CD14-positive monocyte (primary cell): ENCODE measurements at regions not wholly inside any gene's neighbourhood (a gene's known extent, or its start where the extent isn't known, plus 50 kb on each side); places are given as distances from the start of the nearest gene placed in this dataset.

Experiments used
- DNase-seq, 3 donors: peaks; one replicate each; pipeline ENCODE4 v3.0.0-alpha.2; 2011 to 2022
- H2AFZ ChIP-seq: 2 replicates; pipeline ENCODE4 v1.6.0; 2012; ENCODE audit warnings: mild to moderate bottlenecking, low read depth, low read length, inconsistent platforms; ENCODE audit not compliant: insufficient read depth, poor library complexity, severe bottlenecking
- H3K27ac ChIP-seq, 2 donors: 1 replicate in 1 of 2; 2 replicates in 1 of 2; pipeline ENCODE4 v1.5.1; 2012 to 2013; ENCODE audit warnings: low read length in 2 of 2, control low read depth in 1 of 2, inconsistent platforms in 1 of 2, low read depth in 1 of 2, mild to moderate bottlenecking in 1 of 2
- H3K27me3 ChIP-seq, 2 donors: one replicate each; pipeline versions ENCODE4 v1.6.0 to v1.6.1; 2011 to 2013; ENCODE audit warnings: low read length in 2 of 2; ENCODE audit not compliant: control insufficient read depth in 2 of 2, insufficient read depth in 2 of 2
- H3K36me3 ChIP-seq, 2 donors: replicated peaks in 1 of 2; 1 replicate in 1 of 2; 2 replicates in 1 of 2; pipeline versions ENCODE4 v1.5.1 to v1.6.1; 2012 to 2013; ENCODE audit warnings: low read length in 2 of 2, control low read depth in 1 of 2, inconsistent platforms in 1 of 2, mild to moderate bottlenecking in 1 of 2; ENCODE audit not compliant: insufficient read depth in 2 of 2, control insufficient read depth in 1 of 2
- H3K4me1 ChIP-seq, 2 donors: 1 replicate in 1 of 2; 2 replicates in 1 of 2; pipeline versions ENCODE4 v1.5.1 to v1.6.1; 2012 to 2013; ENCODE audit warnings: low read length in 2 of 2, control low read depth in 1 of 2, inconsistent platforms in 1 of 2, mild to moderate bottlenecking in 1 of 2, moderate library complexity in 1 of 2; ENCODE audit not compliant: insufficient read depth in 2 of 2, control insufficient read depth in 1 of 2
- H3K4me2 ChIP-seq: replicated peaks from 2 replicates; pipeline ENCODE3; 2012; ENCODE audit warnings: low read length, moderate library complexity, mild to moderate bottlenecking; ENCODE audit not compliant: poor library complexity, severe bottlenecking; ENCODE audit errors: extremely low read depth
- H3K4me3 ChIP-seq, 3 experiments: fragments of 200-600 bp in 1 of 3; sonication (generic) in 1 of 3; replicated peaks in 1 of 3; 1 replicate in 2 of 3; 2 replicates in 1 of 3; pipeline ENCODE4 v1.5.1; 2011 to 2013; ENCODE audit warnings: low read length in 3 of 3, mild to moderate bottlenecking in 3 of 3, control low read depth in 2 of 3, low read depth in 2 of 3, inconsistent platforms in 1 of 3, moderate library complexity in 1 of 3
- H3K79me2 ChIP-seq: 2 replicates; pipeline ENCODE4 v1.6.0; 2012; ENCODE audit warnings: mild to moderate bottlenecking, control low read depth, inconsistent platforms, low read length, moderate library complexity; ENCODE audit not compliant: insufficient read depth
- H3K9ac ChIP-seq: 2 replicates; pipeline ENCODE4 v1.6.0; 2017; ENCODE audit warnings: low read length, mild to moderate bottlenecking; ENCODE audit not compliant: insufficient read depth, poor library complexity, severe bottlenecking
- H3K9me3 ChIP-seq, 2 donors: replicated peaks in 1 of 2; 1 replicate in 1 of 2; 2 replicates in 1 of 2; pipeline versions ENCODE4 v1.5.1 to v1.6.1; 2012 to 2013; ENCODE audit warnings: low read length in 2 of 2, control low read depth in 1 of 2; ENCODE audit not compliant: control insufficient read depth in 1 of 2, insufficient read depth in 1 of 2
- H4K20me1 ChIP-seq: 2 replicates; pipeline ENCODE4 v1.6.0; 2012; ENCODE audit warnings: mild to moderate bottlenecking, low read length, control low read depth, moderate library complexity; ENCODE audit not compliant: insufficient read depth
- H3K27ac Mint-ChIP-seq, 7 donors: one replicate each; pipeline ENCODE4 v1.8.0; 2020; ENCODE audit warnings: mild to moderate bottlenecking in 7 of 7, mixed read lengths in 7 of 7, moderate library complexity in 6 of 7, inconsistent platforms in 2 of 7
- H3K27me3 Mint-ChIP-seq, 3 donors: one replicate each; pipeline ENCODE4 v1.8.0; 2021 to 2022; ENCODE audit warnings: low read depth in 3 of 3, mild to moderate bottlenecking in 3 of 3, mixed read lengths in 3 of 3, moderate library complexity in 3 of 3, inconsistent platforms in 1 of 3
- H3K36me3 Mint-ChIP-seq, 2 donors: one replicate each; pipeline ENCODE4 v1.8.0; 2020; ENCODE audit warnings: mixed read lengths in 2 of 2, inconsistent platforms in 1 of 2, mild to moderate bottlenecking in 1 of 2
- H3K4me1 Mint-ChIP-seq: one replicate; pipeline ENCODE4 v1.8.0; 2020; ENCODE audit warnings: mild to moderate bottlenecking, mixed read lengths
- H3K4me3 Mint-ChIP-seq, 2 donors: one replicate each; pipeline ENCODE4 v1.8.0; 2020; ENCODE audit warnings: mild to moderate bottlenecking in 2 of 2, mixed read lengths in 2 of 2, moderate library complexity in 1 of 2
- H3K9me3 Mint-ChIP-seq, 7 donors: one replicate each; pipeline ENCODE4 v1.8.0; 2020 to 2022; ENCODE audit warnings: mixed read lengths in 7 of 7, mild to moderate bottlenecking in 6 of 7, moderate library complexity in 6 of 7, inconsistent platforms in 2 of 7
- CTCF ChIP-seq: fragments of 200-600 bp; IDR thresholded peaks from one replicate; pipeline ENCODE4 v1.8.0; 2022; ENCODE audit warnings: antibody characterized with exemption, mild to moderate bottlenecking
- WGBS: methylation state at CpG from one replicate; pipeline ENCODE4 v1.1.5; 2013; ENCODE audit warnings: missing lambda C conversion rate; ENCODE audit not compliant: insufficient coverage; 5-methylcytosine and 5-hydroxymethylcytosine counted together
- intact Hi-C, 2 donors: fragments of 100-400 bp; cut with micrococcal nuclease; formaldehyde crosslinking; loops; one replicate each; pipeline versions ENCODE4 v1.15.0 to v1.15.1; 2023

GRCh38 chr13:84744203-84744602 is 861.9 kb upstream of the SLITRK1 start:
- Histone ChIP-seq H3K4me2 (no peak overlapping the region), H3K9me3 (peaks cover 0 to 4% of the 10 kb centered on the region in 2 donors), H3K27ac (no peak overlapping the region), H3K9ac (no peak overlapping the region), H3K36me3 (no peaks in the 10 kb centered on the region), H3K27me3 (no peaks in the 10 kb centered on the region), H2AFZ (no peak overlapping the region), H3K4me1 (no peaks in the 10 kb centered on the region), H3K4me3 (no peak overlapping the region), H3K79me2 (no peaks in the 10 kb centered on the region), H4K20me1 (no peaks in the 10 kb centered on the region)
- Mint-ChIP-seq H3K27ac (no peak overlapping the region), H3K27me3 (no peaks in the 10 kb centered on the region), H3K9me3 (peaks cover 0 to 7% (median 5%) of the 10 kb centered on the region in 7 donors), H3K36me3 (no peaks in the 10 kb centered on the region), H3K4me3 (no peak overlapping the region), H3K4me1 (peaks cover 4% of the 10 kb centered on the region)
- no CpG with 5 or more reads among the region's 1 CpG for WGBS
- no peak for TF ChIP-seq CTCF
- no peak for DNase-seq
- intact Hi-C loops = no loop called here

GRCh38 chr13:84741253-84741652 is 859.0 kb upstream of the SLITRK1 start:
- no peaks in the 10 kb centered on the region for H3K36me3 ChIP-seq

More at GRCh38 chr13:84741253-84741652, 859.0 kb upstream of the SLITRK1 start:
- Mint-ChIP-seq H3K9me3 (peaks cover 0 to 9% (median 2%) of the 10 kb centered on the region in 7 donors), H3K27me3 (no peaks in the 10 kb centered on the region), H3K4me3 (no peak overlapping the region), H3K36me3 (no peaks in the 10 kb centered on the region), H3K27ac (no peak overlapping the region), H3K4me1 (peaks cover 4% of the 10 kb centered on the region)
- Histone ChIP-seq H3K4me1 (no peaks in the 10 kb centered on the region), H2AFZ (no peak overlapping the region), H3K9ac (no peak overlapping the region), H4K20me1 (no peaks in the 10 kb centered on the region), H3K79me2 (no peaks in the 10 kb centered on the region), H3K9me3 (no peaks in the 10 kb centered on the region), H3K27me3 (no peaks in the 10 kb centered on the region), H3K4me2 (no peak overlapping the region), H3K4me3 (no peak overlapping the region), H3K27ac (no peak overlapping the region)
- intact Hi-C loops = no loop called here
- DNase-seq = no peak
- no peak for TF ChIP-seq CTCF
